Endodermal cell (in vitro differentiated cells): ENCODE measurements at regions not wholly inside any gene's neighbourhood (a gene's known extent, or its start where the extent isn't known, plus 50 kb on each side); places are given as distances from the start of the nearest gene placed in this dataset.

Experiments
- DNase-seq: peaks from one replicate; pipeline ENCODE4 v3.0.0-alpha.2; 2017
- H3K27ac ChIP-seq: 2 replicates; pipeline ENCODE4 v1.5.1; 2013; ENCODE audit warnings: mild to moderate bottlenecking, low read depth, low read length, moderate library complexity
- H3K27me3 ChIP-seq: 2 replicates; pipeline ENCODE4 v1.6.1; 2013; ENCODE audit warnings: mild to moderate bottlenecking, low read length, moderate library complexity; ENCODE audit not compliant: insufficient read depth, control insufficient read depth, poor library complexity, severe bottlenecking
- H3K36me3 ChIP-seq: 2 replicates; pipeline ENCODE4 v1.7.0; 2013; ENCODE audit warnings: mild to moderate bottlenecking, low read length, moderate library complexity; ENCODE audit not compliant: control insufficient read depth, insufficient read depth
- H3K4me1 ChIP-seq: one replicate; pipeline ENCODE4 v1.7.0; 2013; ENCODE audit warnings: low read length; ENCODE audit not compliant: control insufficient read depth, insufficient read depth
- H3K4me3 ChIP-seq: 2 replicates; pipeline ENCODE4 v1.5.1; 2013; ENCODE audit warnings: mild to moderate bottlenecking, low read length, moderate library complexity
- H3K9ac ChIP-seq: 2 replicates; pipeline ENCODE4 v1.6.1; 2013; ENCODE audit warnings: mild to moderate bottlenecking, low read length, moderate library complexity; ENCODE audit not compliant: poor library complexity, severe bottlenecking; ENCODE audit errors: extremely low read depth
- H3K9me3 ChIP-seq: 2 replicates; pipeline ENCODE4 v1.6.1; 2013; ENCODE audit warnings: mild to moderate bottlenecking, low read length, moderate library complexity; ENCODE audit not compliant: control insufficient read depth
- H3K27ac Mint-ChIP-seq: 2 replicates; pipeline ENCODE4 v1.8.0; 2020; ENCODE audit warnings: mixed read lengths
- H3K27me3 Mint-ChIP-seq: 2 replicates; pipeline ENCODE4 v1.8.0; 2021; ENCODE audit warnings: mild to moderate bottlenecking, mixed read lengths; ENCODE audit not compliant: insufficient read depth
- H3K36me3 Mint-ChIP-seq: 2 replicates; pipeline ENCODE4 v1.8.0; 2020; ENCODE audit warnings: low read depth, mixed read lengths
- H3K4me1 Mint-ChIP-seq: 2 replicates; pipeline ENCODE4 v1.8.0; 2020; ENCODE audit warnings: mixed read lengths
- H3K4me3 Mint-ChIP-seq: 2 replicates; pipeline ENCODE4 v1.8.0; 2020; ENCODE audit warnings: mild to moderate bottlenecking, moderate library complexity, mixed read lengths
- H3K9me3 Mint-ChIP-seq: 2 replicates; pipeline ENCODE4 v1.8.0; 2020; ENCODE audit warnings: mild to moderate bottlenecking, mixed read lengths
- WGBS, 2 experiments: methylation state at CpG; one replicate each; pipeline versions ENCODE4 v1.1.5 to v1.1.7; 2013; ENCODE audit warnings: missing lambda C conversion rate in 2 of 2, mixed read lengths in 1 of 2; ENCODE audit not compliant: insufficient coverage in 1 of 2, insufficient read length in 1 of 2; 5-methylcytosine and 5-hydroxymethylcytosine counted together
- TF ChIP-seq, protein P1 (sequence below): fragments of 200-600 bp; sonication (generic); conservative IDR thresholded peaks from 2 replicates; pipeline ENCODE4 v1.5.0; 2021; ENCODE audit warnings: antibody characterized with exemption, mild to moderate bottlenecking

DNA sequence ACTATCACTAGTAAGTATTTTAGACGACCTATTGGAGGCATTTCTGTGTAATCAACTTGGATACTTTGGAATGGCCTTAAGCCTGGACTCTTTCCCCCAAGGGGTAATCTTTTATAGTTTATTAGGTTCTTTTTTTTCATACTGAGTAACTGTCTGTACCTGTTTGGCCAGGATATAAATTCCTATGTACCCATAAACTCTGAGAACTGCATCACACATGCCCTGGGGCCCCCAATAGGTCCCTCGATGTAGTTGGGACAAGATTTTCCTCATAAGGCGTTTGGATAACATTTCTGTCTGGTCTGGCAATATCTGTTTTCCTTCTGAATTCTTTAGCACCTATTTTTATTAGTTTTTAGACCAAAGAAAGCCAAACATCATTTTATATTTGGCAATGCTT lies 86.4 kb upstream of the WNT7A start:
- no peak for DNase-seq
- no peak overlapping the region for H3K27ac ChIP-seq
- no peak overlapping the region for H3K4me3 ChIP-seq
- no peak overlapping the region for H3K9ac ChIP-seq
- H3K27me3 Mint-ChIP-seq = peaks cover 35% of the 10 kb centered on the region
- H3K27me3 ChIP-seq = peaks cover 9% of the 10 kb centered on the region
- H3K9me3 ChIP-seq = peaks cover 46% of the 10 kb centered on the region
- H3K4me3 Mint-ChIP-seq = no peak overlapping the region
- H3K36me3 ChIP-seq = no peaks in the 10 kb centered on the region
- WGBS, 2 experiments = 81 to 100% methylated on average over 2 to 3 of the region's 3 CpGs
- TF ChIP-seq, protein P1, sequence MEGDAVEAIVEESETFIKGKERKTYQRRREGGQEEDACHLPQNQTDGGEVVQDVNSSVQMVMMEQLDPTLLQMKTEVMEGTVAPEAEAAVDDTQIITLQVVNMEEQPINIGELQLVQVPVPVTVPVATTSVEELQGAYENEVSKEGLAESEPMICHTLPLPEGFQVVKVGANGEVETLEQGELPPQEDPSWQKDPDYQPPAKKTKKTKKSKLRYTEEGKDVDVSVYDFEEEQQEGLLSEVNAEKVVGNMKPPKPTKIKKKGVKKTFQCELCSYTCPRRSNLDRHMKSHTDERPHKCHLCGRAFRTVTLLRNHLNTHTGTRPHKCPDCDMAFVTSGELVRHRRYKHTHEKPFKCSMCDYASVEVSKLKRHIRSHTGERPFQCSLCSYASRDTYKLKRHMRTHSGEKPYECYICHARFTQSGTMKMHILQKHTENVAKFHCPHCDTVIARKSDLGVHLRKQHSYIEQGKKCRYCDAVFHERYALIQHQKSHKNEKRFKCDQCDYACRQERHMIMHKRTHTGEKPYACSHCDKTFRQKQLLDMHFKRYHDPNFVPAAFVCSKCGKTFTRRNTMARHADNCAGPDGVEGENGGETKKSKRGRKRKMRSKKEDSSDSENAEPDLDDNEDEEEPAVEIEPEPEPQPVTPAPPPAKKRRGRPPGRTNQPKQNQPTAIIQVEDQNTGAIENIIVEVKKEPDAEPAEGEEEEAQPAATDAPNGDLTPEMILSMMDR = no peak
- H3K27ac Mint-ChIP-seq = no peak overlapping the region
- peaks cover 2% of the 10 kb centered on the region for H3K36me3 Mint-ChIP-seq
- peaks cover 32% of the 10 kb centered on the region for H3K9me3 Mint-ChIP-seq
- no peaks in the 10 kb centered on the region for H3K4me1 ChIP-seq
- H3K4me1 Mint-ChIP-seq = no peaks in the 10 kb centered on the region

DNA sequence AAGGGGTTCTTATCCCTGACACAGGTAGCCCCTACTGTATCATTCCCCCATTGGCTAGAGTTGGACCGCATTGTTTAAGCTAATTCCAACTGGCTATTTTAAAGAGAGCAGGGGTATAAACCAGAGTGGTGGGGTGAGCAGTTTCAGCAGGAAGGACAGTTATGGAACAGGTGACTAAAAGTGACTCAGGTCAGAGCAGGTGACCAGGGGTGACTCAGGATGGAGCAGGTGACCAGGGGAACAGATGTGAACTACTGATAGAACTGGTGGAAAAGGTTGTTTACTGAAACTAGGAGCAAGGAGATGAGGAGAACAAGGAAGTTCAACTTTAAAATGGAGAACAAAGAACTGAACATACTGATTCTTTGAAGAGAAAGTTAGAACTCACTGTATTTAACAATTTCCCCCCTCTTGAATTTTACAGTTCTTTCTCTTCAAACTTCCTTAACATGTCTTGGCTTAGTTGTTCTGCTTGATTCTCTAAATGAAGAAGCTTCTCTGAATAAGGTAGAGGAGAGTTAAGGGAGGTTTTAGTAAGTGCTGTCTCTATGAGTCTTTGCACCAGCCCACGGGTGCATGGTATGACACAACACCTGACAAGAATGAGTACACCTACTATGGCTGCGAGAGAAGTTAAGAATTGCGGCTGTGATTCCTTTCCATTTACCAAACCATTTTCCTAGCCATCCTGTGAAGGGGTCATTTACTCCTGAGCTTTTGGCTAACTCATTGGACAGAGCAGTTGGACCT lies 83.4 kb upstream of the WNT7A start:
- H3K4me1 Mint-ChIP-seq = no peaks in the 10 kb centered on the region
- H3K36me3 ChIP-seq = no peaks in the 10 kb centered on the region
- no peak overlapping the region for H3K27ac ChIP-seq
- DNase-seq = no peak
- no peak overlapping the region for H3K4me3 ChIP-seq
- H3K4me3 Mint-ChIP-seq = no peak overlapping the region
- TF ChIP-seq, protein P1 = no peak
- H3K36me3 Mint-ChIP-seq = no peaks in the 10 kb centered on the region
- peaks cover 24% of the 10 kb centered on the region for H3K9me3 Mint-ChIP-seq
- H3K4me1 ChIP-seq = no peaks in the 10 kb centered on the region
- 89 to 93% methylated on average over 2 to 4 of the region's 4 CpGs for WGBS, 2 experiments
- H3K9ac ChIP-seq = no peak overlapping the region
- no peak overlapping the region for H3K27ac Mint-ChIP-seq
- H3K9me3 ChIP-seq = peaks cover 33% of the 10 kb centered on the region
- H3K27me3 Mint-ChIP-seq = peaks cover 47% of the 10 kb centered on the region
- H3K27me3 ChIP-seq = peaks cover 9% of the 10 kb centered on the region

DNA sequence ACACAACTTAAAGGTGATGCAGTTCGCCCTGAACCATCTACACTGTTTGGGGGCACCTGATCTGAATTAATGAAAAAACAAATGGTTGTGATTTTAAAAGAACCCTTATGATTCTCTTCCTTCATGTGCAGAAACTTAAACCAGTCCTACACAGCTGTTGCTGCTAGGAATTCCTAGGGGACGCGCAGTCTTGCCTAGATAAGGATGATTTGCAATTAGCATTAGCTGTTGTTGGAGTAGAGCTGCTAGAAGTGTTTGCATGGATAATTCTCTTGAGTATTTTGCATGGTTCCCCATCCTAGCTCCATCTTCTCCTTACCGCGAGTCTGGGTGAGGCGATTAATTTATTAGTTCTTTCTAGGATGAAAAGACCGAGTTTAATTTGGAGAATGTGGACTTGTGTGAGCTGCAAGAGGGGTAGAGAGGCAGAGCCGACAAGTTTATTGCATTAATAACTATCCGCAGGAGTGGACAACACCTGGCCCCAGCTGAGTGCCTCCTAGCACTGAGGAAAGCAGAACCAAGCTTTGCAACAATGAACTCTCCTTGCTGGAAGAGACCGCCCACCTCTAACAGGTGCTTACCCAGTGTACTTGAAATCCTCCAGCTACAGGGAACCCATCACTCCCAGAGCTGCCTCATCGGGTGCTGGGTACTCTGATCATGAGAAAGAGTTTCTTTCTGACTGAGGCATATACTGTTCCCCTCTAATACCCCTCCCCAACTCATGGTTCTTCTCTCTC lies 75.0 kb upstream of the WNT7A start:
- Mint-ChIP-seq H3K27me3 (peaks cover 12% of the 10 kb centered on the region), H3K36me3 (peaks cover 11% of the 10 kb centered on the region), H3K27ac (no peak overlapping the region), H3K9me3 (peaks cover 41% of the 10 kb centered on the region), H3K4me1 (peaks cover 22% of the 10 kb centered on the region), H3K4me3 (no peak overlapping the region)
- DNase-seq = no peak
- H3K9me3 ChIP-seq = peaks cover 22% of the 10 kb centered on the region
- H3K9ac ChIP-seq = no peak overlapping the region
- H3K27ac ChIP-seq = no peak overlapping the region
- no peaks in the 10 kb centered on the region for H3K27me3 ChIP-seq
- H3K4me3 ChIP-seq = no peak overlapping the region
- TF ChIP-seq, protein P1 = no peak
- H3K36me3 ChIP-seq = no peaks in the 10 kb centered on the region
- H3K4me1 ChIP-seq = peaks cover 15% of the 10 kb centered on the region
- 91 to 95% methylated on average over 8 to 11 of the region's 11 CpGs for WGBS, 2 experiments
